ENCODE measurements at regions not wholly inside any gene's neighbourhood (a gene's known extent, or its start where the extent isn't known, plus 50 kb on each side); places are given as distances from the start of the nearest gene placed in this dataset.

DNA sequence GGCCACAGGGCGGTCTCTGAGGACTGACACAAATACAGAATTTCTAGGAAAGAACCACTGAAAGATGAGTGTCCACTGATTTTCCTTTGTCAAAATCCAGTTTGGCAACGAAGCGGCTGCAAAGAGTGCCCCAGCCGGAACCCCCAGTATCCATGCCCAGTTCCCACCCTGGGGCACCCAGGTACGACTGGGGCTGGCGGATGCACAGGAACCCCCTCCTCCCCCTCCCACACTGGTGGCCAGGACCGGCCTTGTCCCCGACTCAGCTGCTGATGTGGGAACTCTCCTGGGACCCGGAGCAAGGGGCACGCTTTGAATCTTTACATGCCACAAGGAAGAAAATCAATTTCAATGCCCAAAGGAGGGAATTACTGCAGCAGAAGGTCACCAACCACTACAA is 220.8 kb upstream of the ZNF507 start:
- no peak for TF ChIP-seq CTCF (conservative IDR thresholded peaks at IDR 0.05; ENCODE audit: low read length)
- TF ChIP-seq EZH2phosphoT487 (IDR thresholded peaks at IDR 0.05; ENCODE audit: borderline replicate concordance, low read depth, low read length) = no peak
